SU-DHL-6 (cell line): ENCODE measurements at regions not wholly inside any gene's neighbourhood (a gene's known extent, or its start where the extent isn't known, plus 50 kb on each side); places are given as distances from the start of the nearest gene placed in this dataset.

Experiments used
- H2AFZ ChIP-seq: fragments of 200-600 bp; sonication (generic); 2 replicates; pipeline ENCODE4 v1.6.1; 2014; ENCODE audit warnings: low read depth, mild to moderate bottlenecking, moderate library complexity, mixed read lengths, antibody characterized with exemption, low read length; ENCODE audit not compliant: severe bottlenecking
- H3F3A ChIP-seq: fragments of 200-600 bp; shearing (Covaris generic); 2 replicates; pipeline ENCODE4 v1.6.0; 2016; ENCODE audit warnings: antibody characterized with exemption, mild to moderate bottlenecking; ENCODE audit not compliant: insufficient read depth
- H3K27ac ChIP-seq: fragments of 200-600 bp; sonication (generic); 2 replicates; pipeline ENCODE4 v1.5.1; 2016; ENCODE audit warnings: low read depth, mild to moderate bottlenecking, low read length, moderate library complexity, mixed read lengths
- H3K27me3 ChIP-seq: fragments of 200-600 bp; sonication (generic), shearing (Covaris generic); 2 replicates; pipeline ENCODE4 v1.6.0; 2014; ENCODE audit warnings: mild to moderate bottlenecking, low read length
- H3K36me3 ChIP-seq: fragments of 200-600 bp; sonication (generic); 2 replicates; pipeline ENCODE4 v1.6.1; 2014; ENCODE audit warnings: mild to moderate bottlenecking, low read length, mixed read lengths
- H3K4me2 ChIP-seq: fragments of 300-600, 200-600 bp; shearing (Covaris generic), sonication (generic); 2 replicates; pipeline ENCODE4 v1.6.0; 2014; ENCODE audit warnings: low read length, low read depth, mild to moderate bottlenecking; ENCODE audit not compliant: poor library complexity, severe bottlenecking
- H3K4me3 ChIP-seq: fragments of 200-600 bp; sonication (generic); 2 replicates; pipeline ENCODE4 v1.5.1; 2014; ENCODE audit warnings: antibody characterized with exemption, low read length, mild to moderate bottlenecking, mixed read lengths; ENCODE audit not compliant: insufficient read depth, poor library complexity, severe bottlenecking
- H3K79me2 ChIP-seq: fragments of 200-600 bp; sonication (generic); 2 replicates; pipeline ENCODE4 v1.6.1; 2014; ENCODE audit warnings: mild to moderate bottlenecking, low read length, moderate library complexity; ENCODE audit not compliant: insufficient read depth
- H3K9ac ChIP-seq: fragments of 200-600 bp; sonication (generic); 2 replicates; pipeline ENCODE4 v1.7.0; 2014; ENCODE audit warnings: mild to moderate bottlenecking, low read length
- H3K9me2 ChIP-seq: fragments of 200-600 bp; sonication (generic); replicated peaks from 2 replicates; pipeline ENCODE4 v1.6.1; 2014; ENCODE audit warnings: low read length; ENCODE audit not compliant: insufficient read depth
- H3K9me3 ChIP-seq: fragments of 200-600 bp; sonication (generic); 2 replicates; pipeline ENCODE4 v1.6.1; 2014; ENCODE audit warnings: low read length, mixed read lengths; ENCODE audit not compliant: insufficient read depth
- H4K20me1 ChIP-seq: fragments of 200-600 bp; sonication (generic); 2 replicates; pipeline ENCODE4 v1.6.1; 2014; ENCODE audit warnings: low read depth, mild to moderate bottlenecking, antibody characterized with exemption, low read length, moderate library complexity, mixed read lengths
- CTCF ChIP-seq: fragments of 200-600 bp; sonication (generic); IDR thresholded peaks from one replicate; pipeline ENCODE4 v1.5.1; 2017; ENCODE audit warnings: antibody characterized with exemption, mild to moderate bottlenecking, low read length, moderate library complexity; ENCODE audit not compliant: insufficient read depth, poor library complexity, severe bottlenecking
- EZH2phosphoT487 ChIP-seq: fragments of 200-600 bp; sonication (generic), shearing (Covaris generic); conservative IDR thresholded peaks from 2 replicates; pipeline ENCODE4 v1.6.1; 2018; ENCODE audit warnings: mild to moderate bottlenecking, antibody characterized with exemption, low read length, moderate library complexity, mixed read lengths

- H3K4me2 ChIP-seq: no peak overlapping the region
- no peaks in the 10 kb centered on the region for H3K9me3 ChIP-seq
Observed at GRCh38 chr2:195515551-195515950, 141.5 kb upstream of the SLC39A10 start.

GRCh38 chr2:195514365-195514764 lies 142.7 kb upstream of the SLC39A10 start:
- H3F3A ChIP-seq: no peaks in the 10 kb centered on the region
- no peak overlapping the region for H3K4me2 ChIP-seq
- H3K79me2 ChIP-seq: no peaks in the 10 kb centered on the region
- TF ChIP-seq CTCF: no peak
- TF ChIP-seq EZH2phosphoT487: no peak
- no peaks in the 10 kb centered on the region for H3K9me3 ChIP-seq
- no peaks in the 10 kb centered on the region for H3K36me3 ChIP-seq
- H3K27me3 ChIP-seq: no peaks in the 10 kb centered on the region
- no peak overlapping the region for H3K4me3 ChIP-seq
- H2AFZ ChIP-seq: no peak overlapping the region
- no peaks in the 10 kb centered on the region for H4K20me1 ChIP-seq
- no peak overlapping the region for H3K9ac ChIP-seq
- H3K9me2 ChIP-seq: no peaks in the 10 kb centered on the region
- no peak overlapping the region for H3K27ac ChIP-seq

More at GRCh38 chr2:195515551-195515950, 141.5 kb upstream of the SLC39A10 start:
- Histone ChIP-seq H3K79me2 (no peaks in the 10 kb centered on the region), H3K4me3 (no peak overlapping the region), H3F3A (no peaks in the 10 kb centered on the region), H3K27ac (no peak overlapping the region), H2AFZ (no peak overlapping the region), H4K20me1 (no peaks in the 10 kb centered on the region), H3K9ac (no peak overlapping the region), H3K27me3 (no peaks in the 10 kb centered on the region), H3K36me3 (no peaks in the 10 kb centered on the region), H3K9me2 (no peaks in the 10 kb centered on the region)
- no peak for TF ChIP-seq CTCF
- no peak for TF ChIP-seq EZH2phosphoT487

- no peak for TF ChIP-seq CTCF
- no peak for TF ChIP-seq EZH2phosphoT487
- Histone ChIP-seq H3K9me3 (no peaks in the 10 kb centered on the region), H3K9me2 (no peaks in the 10 kb centered on the region), H3K9ac (no peak overlapping the region), H3K36me3 (no peaks in the 10 kb centered on the region), H3K4me3 (no peak overlapping the region), H3K27me3 (no peaks in the 10 kb centered on the region), H3K27ac (no peak overlapping the region), H3K79me2 (no peaks in the 10 kb centered on the region), H4K20me1 (no peaks in the 10 kb centered on the region), H3K4me2 (no peak overlapping the region), H3F3A (no peaks in the 10 kb centered on the region), H2AFZ (no peak overlapping the region)
Observed at GRCh38 chr2:195513119-195513518, 143.9 kb upstream of the SLC39A10 start.
